ENCODE measurements at regions not wholly inside any gene's neighbourhood (a gene's known extent, or its start where the extent isn't known, plus 50 kb on each side); places are given as distances from the start of the nearest gene placed in this dataset.

- peak; percentile 65 to 93 (median 84) for DNase-seq
These were observed 137.1 kb downstream of the FOXD1 start for GRCh38 chr5:73311291-73312110.

- no peak for DNase-seq
These were observed 134.8 kb downstream of the TMEM174 start for GRCh38 chr5:73307645-73308355.

GRCh38 chr5:73306741-73307275, 133.8 kb downstream of the TMEM174 start:
- no peak for DNase-seq

DNA sequence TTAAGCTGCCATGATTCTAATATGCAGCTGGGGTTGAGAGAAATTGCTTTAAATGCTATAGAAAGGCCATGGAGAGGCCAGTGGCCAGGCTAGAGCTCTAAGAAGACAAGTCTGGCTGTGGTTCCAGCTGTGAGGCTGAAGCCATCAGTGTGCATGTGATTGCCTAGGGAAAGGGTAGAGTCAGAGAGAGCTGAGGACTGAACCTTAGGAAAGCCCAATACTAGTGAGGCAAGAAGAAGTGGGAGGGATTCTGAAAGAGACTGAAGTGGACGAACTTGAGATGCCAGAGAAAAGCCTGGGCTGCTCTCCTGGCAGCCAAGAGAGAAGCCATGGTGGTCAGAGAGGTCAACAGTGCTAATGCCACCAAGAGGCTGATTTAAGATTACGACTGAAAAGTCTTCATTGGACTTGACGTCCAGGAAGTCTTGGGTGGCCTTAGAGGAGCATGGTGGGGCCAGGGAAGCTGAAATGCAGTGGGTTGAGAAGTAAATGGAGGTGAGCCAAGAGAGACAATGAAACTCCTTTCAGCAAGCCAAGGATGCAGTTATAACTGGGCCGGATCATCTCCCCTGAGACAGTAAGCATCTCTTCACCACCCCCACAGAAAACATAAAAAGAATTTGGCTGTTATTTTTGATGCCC, 133.2 kb downstream of the TMEM174 start:
- no peak for DNase-seq

DNA sequence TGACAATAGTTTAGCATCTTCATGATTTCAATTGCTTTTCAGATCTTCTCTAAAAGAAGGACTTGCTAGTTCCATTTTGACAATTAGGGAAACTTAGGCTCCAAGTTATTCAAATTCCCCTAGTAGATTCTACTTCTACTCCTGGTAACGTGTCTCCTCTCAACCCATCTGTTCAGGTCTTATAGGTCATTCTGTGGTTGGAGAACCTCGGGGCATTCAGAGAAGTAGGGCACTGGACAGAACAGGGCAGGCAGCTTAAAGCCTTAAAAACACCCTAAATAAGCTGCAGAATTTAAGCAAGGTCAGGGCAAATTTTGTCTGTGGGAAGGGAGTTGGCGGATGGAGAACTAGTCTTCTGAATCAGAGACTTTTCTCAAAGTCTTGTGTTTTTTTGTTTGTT, 132.4 kb downstream of the TMEM174 start:
- no peak for DNase-seq

DNA sequence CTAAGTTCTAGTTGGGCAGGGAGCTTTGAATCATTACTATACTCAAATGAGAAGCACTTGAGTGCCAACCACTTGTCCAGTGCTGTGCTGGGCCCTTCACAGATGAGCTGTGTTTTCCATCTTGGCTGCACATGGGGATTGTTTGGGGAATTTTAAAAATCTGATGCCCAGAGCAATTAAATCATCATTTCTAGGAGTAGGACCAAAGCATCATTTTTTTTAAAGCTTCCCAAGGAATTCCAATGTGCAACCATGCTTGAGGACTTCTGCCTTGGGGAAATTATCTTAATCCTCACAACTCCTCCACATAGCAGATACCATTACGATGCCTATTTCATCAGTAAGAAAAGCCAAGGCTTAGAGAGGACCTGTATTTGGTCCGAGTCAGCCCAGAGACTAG, 131.4 kb downstream of the TMEM174 start:
- no peak for DNase-seq

DNA sequence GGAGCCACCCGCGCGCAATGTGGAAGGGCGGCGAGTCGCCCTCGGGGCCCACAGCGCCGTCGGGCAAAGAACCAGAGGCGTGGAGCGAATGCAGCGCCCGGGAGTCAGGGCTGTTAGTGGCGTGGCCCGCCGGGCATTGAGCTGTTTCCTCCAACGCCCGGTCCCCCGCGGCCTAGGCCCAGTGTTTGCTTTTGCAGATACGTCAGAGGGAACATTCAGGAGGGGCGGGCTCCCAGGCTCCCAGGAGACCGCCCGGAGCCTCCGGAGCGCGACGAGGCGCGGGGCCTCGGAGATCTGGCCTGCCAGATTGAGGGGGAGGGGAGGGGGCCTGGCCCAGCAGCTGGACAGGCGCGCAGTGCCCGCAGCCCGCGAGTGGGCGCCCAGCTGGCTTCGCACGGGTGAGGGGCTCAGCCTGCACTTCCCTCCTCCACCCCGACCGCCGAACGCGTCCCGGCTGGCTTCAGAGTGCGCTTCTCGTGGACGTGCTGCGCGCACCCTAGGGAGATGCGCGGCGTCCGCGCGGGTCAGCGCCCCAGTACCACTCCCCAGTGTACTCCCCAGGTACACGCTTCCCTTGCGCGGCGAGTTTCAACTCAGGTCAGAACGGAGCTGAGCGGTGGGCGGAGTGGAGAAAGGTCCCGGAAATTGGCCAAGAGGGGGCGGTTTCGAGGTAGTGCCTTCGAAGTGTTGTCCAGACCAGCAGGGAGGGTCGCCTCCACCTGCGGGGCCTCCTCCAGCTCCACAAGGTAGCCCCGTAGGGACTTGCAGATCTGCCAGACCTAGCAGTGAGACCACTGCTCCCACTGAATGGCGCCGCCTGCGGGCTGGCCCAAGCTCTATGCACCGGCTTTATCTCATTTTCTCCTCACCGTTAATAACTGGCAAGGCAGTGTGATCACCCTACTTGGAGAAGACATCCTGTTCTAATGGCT, 130.4 kb downstream of the TMEM174 start:
- DNase-seq = peak in 1 of 3 donors; percentile 38

GRCh38 chr5:73302797-73303147, 129.8 kb downstream of the TMEM174 start:
- peak in 1 of 3 donors; percentile 49 for DNase-seq

DNA sequence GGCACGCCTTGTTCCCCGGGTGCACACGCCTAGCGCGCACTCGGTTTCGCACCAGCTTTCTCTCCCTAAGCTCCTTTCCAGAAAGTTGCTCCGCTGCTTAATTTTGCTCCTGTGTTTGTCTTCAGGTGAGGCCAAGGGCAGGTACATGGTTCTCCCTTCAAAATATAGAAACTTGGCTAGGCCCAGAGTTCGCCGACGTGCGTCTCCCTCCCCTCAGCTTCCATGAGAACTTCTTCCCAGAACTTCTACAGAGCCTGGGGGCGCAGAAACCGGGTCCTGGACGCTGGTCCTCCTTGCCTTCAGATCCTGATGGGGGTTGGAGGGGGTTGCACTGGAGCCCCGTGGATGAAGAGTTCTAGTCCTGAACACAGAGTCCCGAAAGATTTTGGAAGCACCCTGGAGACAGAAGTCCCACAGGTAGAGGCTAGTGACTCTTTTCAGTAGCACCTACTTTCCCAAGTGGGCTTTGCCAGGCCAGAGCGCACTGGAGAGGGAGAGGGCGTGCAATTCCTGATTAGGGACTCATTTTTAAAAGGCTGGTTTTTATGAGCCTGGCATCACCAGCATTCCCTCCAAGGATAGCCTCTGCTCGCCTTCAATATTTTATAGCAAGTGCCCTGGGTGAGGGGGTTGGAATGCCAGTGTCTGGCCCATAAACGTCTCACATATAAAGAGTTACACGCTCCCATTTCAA, 128.4 kb downstream of the TMEM174 start:
- no peak for DNase-seq

DNA sequence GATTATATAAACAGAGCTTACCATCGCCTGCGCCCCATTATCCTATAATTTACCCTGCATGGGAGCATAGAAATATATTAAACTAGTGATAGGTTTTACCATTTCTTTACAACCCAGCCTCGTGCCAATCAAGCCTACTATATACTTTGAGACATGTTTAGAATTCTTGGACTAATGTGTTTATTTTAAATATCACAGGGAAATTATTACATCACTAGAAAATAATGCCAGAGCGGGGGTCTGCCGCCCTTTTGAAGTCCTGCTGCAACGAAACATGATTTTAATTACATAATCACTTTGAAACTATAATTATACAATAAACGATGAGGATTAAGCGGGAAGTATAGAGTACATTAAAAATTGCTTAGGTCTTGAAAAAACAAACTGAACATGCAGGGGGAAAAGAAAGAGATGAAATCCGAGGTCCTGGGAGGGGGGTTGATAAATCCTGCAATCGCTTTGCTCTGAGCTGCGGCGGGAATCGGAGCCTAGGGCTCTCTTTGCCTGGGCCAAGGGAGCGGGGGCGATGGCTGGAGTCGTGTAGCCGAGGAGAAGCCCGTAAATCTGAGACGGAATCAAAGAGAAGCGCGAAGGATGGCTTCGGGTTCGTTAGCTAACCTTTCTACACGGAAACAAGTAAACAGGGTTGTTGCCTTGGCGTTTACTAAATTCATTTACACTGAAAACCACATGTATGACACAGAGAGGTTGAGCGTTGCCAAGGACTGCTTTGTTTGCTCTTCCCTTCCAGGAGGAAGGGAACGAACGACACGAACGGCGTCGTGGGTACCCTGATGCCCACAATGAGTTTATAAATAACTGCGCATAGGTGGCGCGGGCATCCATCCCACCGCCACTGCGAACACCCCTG, 127.6 kb downstream of the TMEM174 start:
- DNase-seq = peak in 1 of 3 donors; percentile 61

DNA sequence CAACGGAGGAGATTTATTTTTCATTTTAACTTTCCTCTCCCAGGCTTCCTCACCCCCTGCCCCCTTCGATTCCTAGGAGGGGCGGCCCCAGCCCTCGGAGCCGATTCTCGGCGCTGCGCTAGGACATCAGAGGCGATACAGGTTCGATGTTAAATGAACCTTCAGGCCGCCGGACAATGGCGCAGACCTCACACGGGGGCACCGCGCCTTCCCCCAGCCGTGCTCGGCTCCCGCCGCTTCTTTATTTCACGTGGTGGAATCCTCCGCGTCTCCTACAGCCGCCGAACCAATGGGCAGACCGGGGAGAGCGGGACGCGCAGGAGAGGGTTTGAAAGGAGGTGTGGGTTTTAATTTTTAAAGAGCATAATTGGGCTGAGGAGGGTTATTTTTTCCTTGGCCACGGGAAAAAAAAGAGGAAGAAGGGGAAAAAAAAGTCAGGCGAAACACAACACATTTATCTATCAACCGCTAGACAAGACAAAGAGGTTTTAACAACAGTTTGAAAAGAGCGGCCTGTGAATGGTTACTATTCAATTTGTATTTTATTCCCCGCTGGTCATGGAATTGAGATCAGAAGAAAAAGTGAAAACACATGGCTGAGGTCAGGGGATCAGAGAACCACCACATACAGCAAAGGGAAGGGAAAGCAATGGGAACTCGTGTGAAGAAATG, 126.8 kb downstream of the TMEM174 start:
- peak in 1 of 3 donors; percentile 62 for DNase-seq

DNA sequence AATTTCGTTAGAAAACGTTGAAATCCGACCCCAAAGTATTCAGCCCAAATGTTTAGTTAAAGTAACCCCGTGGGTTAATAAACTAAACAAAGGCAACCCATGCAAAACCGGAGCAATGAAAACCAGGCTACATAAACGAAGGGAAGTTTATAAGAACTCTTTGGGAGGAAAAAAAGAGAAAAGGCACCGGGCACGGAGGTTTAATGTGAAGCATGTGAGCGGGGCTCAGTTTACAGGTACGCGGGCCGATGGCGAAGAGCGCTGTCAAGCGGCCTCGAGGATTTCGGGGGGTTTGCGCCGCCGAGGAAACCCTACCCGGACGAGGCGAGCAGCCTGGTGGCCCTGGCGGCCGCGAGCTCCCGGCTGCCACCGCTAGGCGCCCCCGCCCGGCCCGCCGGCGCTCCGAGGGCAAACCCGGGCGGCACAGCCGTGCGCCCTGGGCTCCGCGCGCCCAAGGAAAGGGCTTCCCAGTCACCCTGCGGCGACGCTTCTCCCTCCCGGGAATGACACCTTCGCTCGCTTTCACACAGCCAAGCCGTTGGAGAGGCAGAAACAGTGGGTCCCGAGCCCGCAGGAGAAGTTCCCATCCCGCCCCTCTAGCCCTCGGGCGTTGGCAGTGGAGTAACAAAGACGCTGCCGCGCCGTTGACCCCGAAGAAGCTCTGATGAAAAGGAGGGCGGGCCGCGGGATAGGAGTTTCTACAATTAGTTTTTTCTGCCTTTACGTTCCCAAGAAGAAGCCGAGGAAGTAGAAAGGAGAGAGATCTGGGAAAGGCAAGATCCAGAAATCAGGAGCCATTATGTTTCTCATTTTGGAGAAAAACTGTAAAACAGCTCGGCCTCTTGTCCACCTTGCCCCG, 126.0 kb downstream of the TMEM174 start:
- DNase-seq = peak in 1 of 3 donors; percentile 59

DNA sequence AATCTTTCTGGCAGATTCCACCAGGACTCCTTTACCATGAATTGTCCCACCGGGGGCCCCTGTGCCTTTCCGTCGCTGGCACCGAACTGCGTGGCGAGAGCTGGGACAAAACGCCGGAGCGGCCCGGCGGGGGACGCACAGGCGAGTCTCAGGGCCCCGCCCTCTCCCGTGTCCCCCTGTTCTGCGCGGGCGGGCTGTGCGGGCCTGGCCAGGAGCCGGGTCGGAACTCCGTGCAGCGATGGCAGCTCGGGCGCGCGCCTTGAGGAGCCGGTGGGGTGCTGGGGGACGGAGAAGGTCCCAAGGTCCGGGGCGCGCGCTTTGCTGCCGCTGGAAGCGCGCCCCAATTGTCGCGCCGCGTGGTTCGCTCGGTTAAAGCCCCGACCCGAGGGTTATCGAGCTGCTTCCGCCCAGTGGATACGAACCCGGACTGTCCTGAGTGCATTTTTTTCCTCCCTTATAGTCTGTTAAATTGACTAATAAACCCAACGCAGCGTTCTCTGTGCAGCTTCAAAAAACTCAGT, 125.3 kb downstream of the TMEM174 start:
- DNase-seq = no peak

DNA sequence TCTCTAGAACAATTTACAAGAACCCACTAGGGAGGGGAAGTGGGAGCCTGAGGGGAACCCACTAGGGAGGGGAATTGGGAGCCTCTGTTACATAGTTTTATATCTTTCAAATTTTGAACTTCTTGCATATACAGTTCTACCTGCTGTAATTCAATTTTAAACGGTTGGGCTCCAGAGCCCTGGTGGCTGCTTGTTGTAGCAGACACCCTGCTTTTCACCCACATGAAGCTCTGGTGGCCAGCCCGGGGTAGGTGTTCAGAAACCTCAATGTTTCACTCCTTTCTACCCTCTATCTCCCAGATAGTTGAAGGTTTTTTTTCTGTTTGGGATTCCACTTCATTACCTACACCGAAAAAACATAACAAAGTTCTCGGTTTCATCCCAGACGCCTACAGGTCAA, 124.4 kb downstream of the TMEM174 start:
- DNase-seq = no peak

DNA sequence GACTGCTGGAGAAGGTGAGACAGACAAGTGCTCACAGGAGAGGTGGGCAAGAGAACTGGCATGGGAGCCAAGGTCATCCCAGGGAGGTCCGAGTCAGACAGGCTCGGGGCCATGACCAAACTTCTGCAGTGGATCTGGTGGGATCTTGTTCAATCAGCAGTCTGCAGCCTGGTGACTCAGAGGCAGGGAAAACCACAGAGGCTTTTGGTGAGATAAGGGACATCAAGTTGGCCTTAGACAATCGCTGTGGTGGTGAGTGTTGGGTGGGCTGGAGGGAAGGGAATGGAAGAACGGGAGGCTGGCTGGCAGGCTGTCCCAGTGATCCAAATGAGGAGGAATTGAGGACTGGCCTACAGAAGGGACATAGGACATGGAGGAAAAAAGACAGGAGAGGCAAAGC, 123.8 kb downstream of the TMEM174 start:
- DNase-seq = peak in 1 of 3 donors; percentile 70

DNA sequence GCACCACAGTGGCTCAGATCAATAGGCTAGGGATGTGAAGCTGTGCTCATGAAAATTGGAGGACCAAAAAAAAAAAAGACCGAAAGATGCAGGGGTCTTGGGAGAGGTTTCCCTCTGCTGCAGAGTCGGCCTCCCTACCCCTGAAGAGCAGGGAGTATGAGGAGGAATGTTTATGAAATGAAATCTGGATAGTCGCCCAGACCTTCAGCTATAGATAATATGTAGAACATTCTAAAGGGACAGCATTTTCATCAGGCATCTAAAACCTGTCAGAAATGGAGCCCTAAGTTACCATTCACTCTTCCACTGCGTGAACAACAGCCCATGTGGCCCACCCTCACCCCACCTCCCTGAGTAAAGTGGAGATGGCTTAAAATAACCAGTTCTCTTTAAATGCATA, 122.9 kb downstream of the TMEM174 start:
- DNase-seq = peak in 1 of 3 donors; percentile 48

DNA sequence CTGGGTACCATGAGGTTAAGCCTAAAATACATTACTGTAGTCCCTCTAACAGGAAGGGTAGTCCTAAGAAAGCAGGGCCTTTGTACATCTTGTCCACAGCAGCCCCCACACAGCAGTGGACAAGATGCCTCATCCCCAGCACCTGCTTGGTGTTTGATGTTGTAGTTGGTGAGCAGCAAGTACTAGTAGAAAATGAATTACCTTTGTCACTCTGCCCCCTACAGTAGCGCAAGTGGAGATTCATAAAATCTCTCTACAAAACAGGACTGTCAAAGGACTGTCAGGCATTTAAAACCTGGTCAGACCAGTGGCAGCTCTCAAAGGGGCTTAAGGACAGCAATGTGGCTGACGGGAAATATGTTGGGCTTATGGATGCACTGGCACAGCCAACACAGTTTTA, 122.5 kb downstream of the TMEM174 start:
- no peak for DNase-seq
